LNCaP clone FGC (cell line): ENCODE measurements at regions not wholly inside any gene's neighbourhood (a gene's known extent, or its start where the extent isn't known, plus 50 kb on each side); places are given as distances from the start of the nearest gene placed in this dataset.

Experiments used
- DNase-seq: peaks from one replicate; pipeline ENCODE4 v3.0.0-alpha.2; 2011; ENCODE audit warnings: low read depth
- H3K4me3 ChIP-seq: 2 replicates; pipeline ENCODE4 v1.5.1; 2011; ENCODE audit warnings: mild to moderate bottlenecking, low read depth, low read length, control low read depth
- TF ChIP-seq, protein P1 (sequence below): IDR thresholded peaks from 2 replicates; pipeline ENCODE4 v1.5.1; 2012; ENCODE audit warnings: mild to moderate bottlenecking; ENCODE audit not compliant: control insufficient read depth, insufficient read depth; ENCODE audit errors: extremely low read depth

DNA sequence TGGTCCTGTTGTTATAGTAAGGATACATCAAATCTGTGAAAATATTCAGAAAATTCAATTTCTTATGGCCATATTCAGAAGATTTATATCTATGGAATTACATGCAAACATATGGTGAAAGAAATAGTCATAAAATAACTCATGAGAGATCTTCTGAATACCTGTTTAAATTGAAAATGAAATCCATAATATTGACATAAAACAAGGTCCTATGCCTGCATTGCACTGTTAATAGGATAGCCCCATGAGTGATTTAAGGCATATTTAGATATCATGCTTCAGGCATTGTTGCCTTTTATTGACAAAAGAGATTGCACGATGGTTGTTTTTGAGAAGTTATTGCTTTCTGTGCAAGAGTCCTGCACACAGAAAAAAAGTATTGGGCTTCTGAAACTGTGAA, 591.7 kb upstream of the ZNF717 start:
- TF ChIP-seq, protein P1, sequence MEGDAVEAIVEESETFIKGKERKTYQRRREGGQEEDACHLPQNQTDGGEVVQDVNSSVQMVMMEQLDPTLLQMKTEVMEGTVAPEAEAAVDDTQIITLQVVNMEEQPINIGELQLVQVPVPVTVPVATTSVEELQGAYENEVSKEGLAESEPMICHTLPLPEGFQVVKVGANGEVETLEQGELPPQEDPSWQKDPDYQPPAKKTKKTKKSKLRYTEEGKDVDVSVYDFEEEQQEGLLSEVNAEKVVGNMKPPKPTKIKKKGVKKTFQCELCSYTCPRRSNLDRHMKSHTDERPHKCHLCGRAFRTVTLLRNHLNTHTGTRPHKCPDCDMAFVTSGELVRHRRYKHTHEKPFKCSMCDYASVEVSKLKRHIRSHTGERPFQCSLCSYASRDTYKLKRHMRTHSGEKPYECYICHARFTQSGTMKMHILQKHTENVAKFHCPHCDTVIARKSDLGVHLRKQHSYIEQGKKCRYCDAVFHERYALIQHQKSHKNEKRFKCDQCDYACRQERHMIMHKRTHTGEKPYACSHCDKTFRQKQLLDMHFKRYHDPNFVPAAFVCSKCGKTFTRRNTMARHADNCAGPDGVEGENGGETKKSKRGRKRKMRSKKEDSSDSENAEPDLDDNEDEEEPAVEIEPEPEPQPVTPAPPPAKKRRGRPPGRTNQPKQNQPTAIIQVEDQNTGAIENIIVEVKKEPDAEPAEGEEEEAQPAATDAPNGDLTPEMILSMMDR, result no peak
- no peak overlapping the region for H3K4me3 ChIP-seq

GRCh38 chr3:76378789-76379188, 593.4 kb upstream of the ZNF717 start:
- H3K4me3 ChIP-seq, result no peak overlapping the region
- TF ChIP-seq, protein P1, result no peak
- no peak for DNase-seq

More for the DNA sequence above, 591.7 kb upstream of the ZNF717 start:
- DNase-seq, result no peak

GRCh38 chr3:76383781-76384180, 598.4 kb upstream of the ZNF717 start:
- DNase-seq, result no peak
- H3K4me3 ChIP-seq, result no peak overlapping the region
- TF ChIP-seq, protein P1, result no peak

DNA sequence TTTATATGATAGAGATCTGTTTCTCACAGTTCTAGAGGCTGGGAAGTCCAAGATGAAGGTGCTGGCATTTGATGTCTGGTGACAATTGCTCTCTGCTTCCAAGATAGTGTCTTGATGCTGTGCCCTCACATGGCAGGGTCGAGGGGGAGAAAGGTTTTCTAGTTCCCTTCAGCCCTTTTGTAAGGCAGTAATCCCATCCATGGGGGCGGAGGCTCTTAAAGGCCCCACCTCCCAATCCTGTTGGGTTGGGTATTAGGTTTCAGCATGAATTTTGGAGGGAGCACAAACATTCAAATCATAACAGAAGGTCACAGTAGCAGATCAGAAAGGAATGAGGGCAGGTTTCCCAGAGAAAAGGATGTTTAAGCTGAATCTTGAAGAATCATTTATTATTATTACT, 601.7 kb upstream of the ZNF717 start:
- TF ChIP-seq, protein P1, result no peak
- no peak for DNase-seq
- no peak overlapping the region for H3K4me3 ChIP-seq

DNA sequence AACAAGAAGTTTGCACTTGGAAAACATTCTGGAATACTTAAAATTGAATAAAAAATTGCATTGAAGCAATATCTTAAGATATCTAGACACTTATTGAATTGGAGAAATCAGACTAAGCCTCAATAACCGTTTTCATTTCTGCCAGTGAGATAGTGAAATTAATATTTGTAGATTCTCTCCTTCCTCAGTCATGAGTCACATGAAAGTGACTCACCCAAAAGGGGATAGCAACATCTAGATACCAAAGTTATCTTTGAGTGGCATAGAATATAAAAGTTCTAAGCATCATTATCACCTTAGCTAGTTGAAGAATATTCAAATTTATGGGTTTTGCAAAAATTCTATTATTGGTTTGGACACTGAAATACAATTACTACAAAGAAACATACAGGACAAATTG, 614.8 kb upstream of the ZNF717 start:
- H3K4me3 ChIP-seq, result no peak overlapping the region
- DNase-seq, result no peak
- TF ChIP-seq, protein P1, result no peak

DNA sequence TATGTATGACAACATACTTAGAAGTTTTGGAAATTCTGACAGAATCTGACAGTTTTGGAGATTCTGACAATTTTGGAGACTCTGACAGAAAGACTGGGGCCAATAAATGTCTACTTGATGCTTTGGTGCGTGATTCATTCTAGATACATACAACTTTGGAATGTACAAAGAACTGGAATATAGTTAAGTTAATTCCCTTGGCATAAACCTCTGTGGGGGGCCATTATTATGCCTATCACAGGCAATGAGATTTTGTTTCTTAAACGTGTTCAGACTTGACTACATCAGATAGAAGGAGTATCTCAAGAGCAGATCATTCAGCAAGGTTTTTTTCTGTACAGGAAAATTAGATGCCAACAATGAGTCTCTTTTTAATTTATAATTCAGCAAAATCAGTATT, 617.6 kb upstream of the ZNF717 start:
- H3K4me3 ChIP-seq, result no peak overlapping the region
- DNase-seq, result no peak
- TF ChIP-seq, protein P1, result no peak

DNA sequence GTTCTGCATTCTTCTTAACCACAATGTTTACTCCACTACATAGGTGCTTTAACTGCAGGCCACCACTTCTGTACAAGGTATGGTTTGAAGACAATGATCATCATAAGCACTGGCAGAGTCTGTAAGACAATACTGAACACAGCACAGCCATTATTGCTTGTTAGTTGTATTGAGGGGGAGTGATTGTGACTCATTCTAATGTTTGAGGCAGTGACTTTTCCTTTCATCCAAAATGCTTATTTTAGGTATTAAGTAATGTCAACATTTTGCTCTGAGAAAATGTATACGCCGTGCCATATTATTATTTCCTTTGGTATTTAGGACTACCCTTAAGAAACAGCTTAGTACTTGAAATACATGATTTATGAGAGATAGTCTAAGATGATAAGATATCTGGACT, 618.2 kb upstream of the ZNF717 start:
- TF ChIP-seq, protein P1, result no peak
- no peak overlapping the region for H3K4me3 ChIP-seq
- DNase-seq, result no peak
